PFSK-1 (cell line): ENCODE measurements at regions not wholly inside any gene's neighbourhood (a gene's known extent, or its start where the extent isn't known, plus 50 kb on each side); places are given as distances from the start of the nearest gene placed in this dataset.

Experiments
- POLR2AphosphoS5 ChIP-seq: IDR thresholded peaks from 2 replicates; pipeline ENCODE4 v1.6.1; 2012; ENCODE audit warnings: low read depth, mild to moderate bottlenecking, control low read depth, low read length, moderate library complexity
- TAF1 ChIP-seq: IDR thresholded peaks from 2 replicates; pipeline ENCODE4 v1.6.1; 2012; ENCODE audit warnings: low read length, control low read depth, borderline replicate concordance; ENCODE audit not compliant: insufficient read depth
- TF ChIP-seq, protein P1 (sequence below), 2 experiments: IDR thresholded peaks; 2 replicates each; pipeline versions ENCODE4 v1.6.1 to v1.8.0; 2011 to 2012; ENCODE audit warnings: low read depth in 2 of 2, low read length in 2 of 2, control low read depth in 1 of 2, inconsistent platforms in 1 of 2, mild to moderate bottlenecking in 1 of 2, moderate library complexity in 1 of 2; ENCODE audit not compliant: insufficient read depth in 1 of 2

DNA sequence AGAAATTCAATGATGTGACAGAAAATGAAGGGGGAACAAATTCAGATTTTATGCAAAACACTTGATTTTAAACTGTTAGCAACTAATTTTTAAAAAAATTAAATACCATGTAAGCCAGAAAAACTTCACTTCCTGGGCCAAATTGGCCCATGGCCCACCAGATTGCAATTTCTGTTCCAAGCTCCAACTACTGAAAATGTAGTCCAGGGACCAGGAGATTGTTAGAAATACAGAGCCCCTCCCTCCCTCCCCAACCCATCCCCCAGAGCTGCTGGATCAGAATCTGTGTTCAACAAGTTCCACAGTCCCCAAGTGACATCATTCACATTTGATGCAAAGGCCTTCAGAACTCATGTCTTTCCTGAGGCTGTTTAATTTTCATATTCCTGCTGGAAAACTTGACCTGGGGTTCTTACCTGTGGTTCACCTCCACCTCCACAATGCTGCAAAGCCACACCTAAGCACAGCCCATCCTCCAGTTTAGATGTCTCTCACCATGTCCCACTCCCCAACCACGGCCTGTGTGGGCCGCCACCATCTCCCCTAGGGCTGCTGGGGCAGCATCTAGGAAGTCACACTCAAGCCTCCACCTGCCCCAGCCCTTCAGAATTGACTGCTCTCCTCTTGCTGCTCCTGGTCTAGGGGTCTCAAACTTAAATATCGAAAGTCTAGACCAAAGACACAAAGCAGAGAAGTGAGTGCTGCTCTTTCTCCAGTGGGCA lies 482.0 kb downstream of the UQCRFS1 start:
- TF ChIP-seq POLR2AphosphoS5 (no peak), TAF1 (no peak)
- TF ChIP-seq, protein P1, sequence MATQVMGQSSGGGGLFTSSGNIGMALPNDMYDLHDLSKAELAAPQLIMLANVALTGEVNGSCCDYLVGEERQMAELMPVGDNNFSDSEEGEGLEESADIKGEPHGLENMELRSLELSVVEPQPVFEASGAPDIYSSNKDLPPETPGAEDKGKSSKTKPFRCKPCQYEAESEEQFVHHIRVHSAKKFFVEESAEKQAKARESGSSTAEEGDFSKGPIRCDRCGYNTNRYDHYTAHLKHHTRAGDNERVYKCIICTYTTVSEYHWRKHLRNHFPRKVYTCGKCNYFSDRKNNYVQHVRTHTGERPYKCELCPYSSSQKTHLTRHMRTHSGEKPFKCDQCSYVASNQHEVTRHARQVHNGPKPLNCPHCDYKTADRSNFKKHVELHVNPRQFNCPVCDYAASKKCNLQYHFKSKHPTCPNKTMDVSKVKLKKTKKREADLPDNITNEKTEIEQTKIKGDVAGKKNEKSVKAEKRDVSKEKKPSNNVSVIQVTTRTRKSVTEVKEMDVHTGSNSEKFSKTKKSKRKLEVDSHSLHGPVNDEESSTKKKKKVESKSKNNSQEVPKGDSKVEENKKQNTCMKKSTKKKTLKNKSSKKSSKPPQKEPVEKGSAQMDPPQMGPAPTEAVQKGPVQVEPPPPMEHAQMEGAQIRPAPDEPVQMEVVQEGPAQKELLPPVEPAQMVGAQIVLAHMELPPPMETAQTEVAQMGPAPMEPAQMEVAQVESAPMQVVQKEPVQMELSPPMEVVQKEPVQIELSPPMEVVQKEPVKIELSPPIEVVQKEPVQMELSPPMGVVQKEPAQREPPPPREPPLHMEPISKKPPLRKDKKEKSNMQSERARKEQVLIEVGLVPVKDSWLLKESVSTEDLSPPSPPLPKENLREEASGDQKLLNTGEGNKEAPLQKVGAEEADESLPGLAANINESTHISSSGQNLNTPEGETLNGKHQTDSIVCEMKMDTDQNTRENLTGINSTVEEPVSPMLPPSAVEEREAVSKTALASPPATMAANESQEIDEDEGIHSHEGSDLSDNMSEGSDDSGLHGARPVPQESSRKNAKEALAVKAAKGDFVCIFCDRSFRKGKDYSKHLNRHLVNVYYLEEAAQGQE (IDR thresholded peaks at IDR 0.05; ENCODE audit: insufficient read depth in 1 of 2, low read depth in 2 of 2, low read length in 2 of 2): no peak
